OCI-LY1 (cell line): ENCODE measurements at regions not wholly inside any gene's neighbourhood (a gene's known extent, or its start where the extent isn't known, plus 50 kb on each side); places are given as distances from the start of the nearest gene placed in this dataset.

Source experiments
- H2AFZ ChIP-seq: fragments of 200-600 bp; sonication (generic), shearing (Covaris generic); 2 replicates; pipeline ENCODE4 v1.6.0; 2014; ENCODE audit warnings: antibody characterized with exemption, mild to moderate bottlenecking, low read length
- H3F3A ChIP-seq: fragments of 200-600 bp; sonication (generic), shearing (Covaris generic); 2 replicates; pipeline ENCODE4 v1.6.0; 2014; ENCODE audit warnings: mild to moderate bottlenecking, antibody characterized with exemption, low read length, moderate library complexity; ENCODE audit not compliant: insufficient read depth
- H3K27ac ChIP-seq: fragments of 200-600 bp; sonication (generic); 2 replicates; pipeline ENCODE4 v1.5.1; 2014; ENCODE audit warnings: low read length, mixed run types, mild to moderate bottlenecking, low read depth; ENCODE audit not compliant: poor library complexity, severe bottlenecking
- H3K27me3 ChIP-seq: fragments of 200-600 bp; sonication (generic); 2 replicates; pipeline ENCODE4 v1.6.0; 2014; ENCODE audit warnings: antibody characterized with exemption, mild to moderate bottlenecking, low read length, moderate library complexity; ENCODE audit not compliant: insufficient read depth
- H3K36me3 ChIP-seq: fragments of 200-600 bp; sonication (generic); 2 replicates; pipeline ENCODE4 v1.6.1; 2014; ENCODE audit warnings: mild to moderate bottlenecking, antibody characterized with exemption, low read length, moderate library complexity, mixed read lengths; ENCODE audit not compliant: insufficient read depth
- H3K4me1 ChIP-seq: fragments of 200-600 bp; sonication (generic); 2 replicates; pipeline ENCODE4 v1.5.1; 2014; ENCODE audit warnings: mild to moderate bottlenecking, low read length, moderate library complexity; ENCODE audit not compliant: insufficient read depth, severe bottlenecking
- H3K4me2 ChIP-seq: fragments of 200-600 bp; sonication (generic), shearing (Covaris generic); 2 replicates; pipeline ENCODE4 v1.6.1; 2014; ENCODE audit warnings: low read length
- H3K4me3 ChIP-seq: fragments of 200-600 bp; sonication (generic); 2 replicates; pipeline ENCODE4 v1.5.1; 2014; ENCODE audit warnings: low read length, low read depth, mild to moderate bottlenecking, mixed read lengths; ENCODE audit not compliant: poor library complexity, severe bottlenecking
- H3K79me2 ChIP-seq: fragments of 200-600 bp; shearing (Covaris generic); 2 replicates; pipeline ENCODE4 v1.6.1; 2016; ENCODE audit warnings: mixed run types, low read length, mixed read lengths; ENCODE audit not compliant: insufficient read depth
- H3K9ac ChIP-seq: fragments of 200-600 bp; sonication (generic), shearing (Covaris generic); 2 replicates; pipeline ENCODE4 v1.6.1; 2014; ENCODE audit warnings: mild to moderate bottlenecking, low read length, mixed read lengths
- H3K9me2 ChIP-seq: fragments of 200-600 bp; sonication (generic), shearing (Covaris generic); 2 replicates; pipeline ENCODE4 v1.6.1; 2014; ENCODE audit warnings: low read depth, mild to moderate bottlenecking, low read length, mixed read lengths
- H3K9me3 ChIP-seq: fragments of 200-600 bp; shearing (Covaris generic); 2 replicates; pipeline ENCODE4 v1.6.1; 2014; ENCODE audit warnings: low read length, mixed read lengths
- H4K20me1 ChIP-seq: fragments of 200-600 bp; sonication (generic), shearing (Covaris generic); 2 replicates; pipeline ENCODE4 v1.6.0; 2016; ENCODE audit warnings: mild to moderate bottlenecking, low read length; ENCODE audit not compliant: insufficient read depth
- EZH2 ChIP-seq: fragments of 200-600 bp; sonication (generic), shearing (Covaris generic); IDR thresholded peaks from 2 replicates; pipeline ENCODE4 v1.8.0; 2017; ENCODE audit warnings: borderline replicate concordance, mixed run types, mild to moderate bottlenecking, antibody characterized with exemption, low read length, moderate library complexity, mixed read lengths
- TF ChIP-seq, protein P1 (sequence below): fragments of 200-600 bp; sonication (generic), shearing (Covaris generic); IDR thresholded peaks from 2 replicates; pipeline ENCODE4 v1.5.1; 2017; ENCODE audit warnings: mild to moderate bottlenecking, antibody characterized with exemption, low read length, moderate library complexity, mixed read lengths

- Histone ChIP-seq H3K4me1 (no peaks in the 10 kb centered on the region), H2AFZ (no peak overlapping the region), H3K4me2 (no peak overlapping the region), H3K9ac (no peak overlapping the region), H3K79me2 (no peaks in the 10 kb centered on the region), H3F3A (no peaks in the 10 kb centered on the region), H3K27ac (no peak overlapping the region), H3K27me3 (no peaks in the 10 kb centered on the region), H3K9me3 (no peaks in the 10 kb centered on the region), H3K36me3 (no peaks in the 10 kb centered on the region), H4K20me1 (no peaks in the 10 kb centered on the region), H3K9me2 (no peaks in the 10 kb centered on the region), H3K4me3 (no peak overlapping the region)
- TF ChIP-seq, protein P1, sequence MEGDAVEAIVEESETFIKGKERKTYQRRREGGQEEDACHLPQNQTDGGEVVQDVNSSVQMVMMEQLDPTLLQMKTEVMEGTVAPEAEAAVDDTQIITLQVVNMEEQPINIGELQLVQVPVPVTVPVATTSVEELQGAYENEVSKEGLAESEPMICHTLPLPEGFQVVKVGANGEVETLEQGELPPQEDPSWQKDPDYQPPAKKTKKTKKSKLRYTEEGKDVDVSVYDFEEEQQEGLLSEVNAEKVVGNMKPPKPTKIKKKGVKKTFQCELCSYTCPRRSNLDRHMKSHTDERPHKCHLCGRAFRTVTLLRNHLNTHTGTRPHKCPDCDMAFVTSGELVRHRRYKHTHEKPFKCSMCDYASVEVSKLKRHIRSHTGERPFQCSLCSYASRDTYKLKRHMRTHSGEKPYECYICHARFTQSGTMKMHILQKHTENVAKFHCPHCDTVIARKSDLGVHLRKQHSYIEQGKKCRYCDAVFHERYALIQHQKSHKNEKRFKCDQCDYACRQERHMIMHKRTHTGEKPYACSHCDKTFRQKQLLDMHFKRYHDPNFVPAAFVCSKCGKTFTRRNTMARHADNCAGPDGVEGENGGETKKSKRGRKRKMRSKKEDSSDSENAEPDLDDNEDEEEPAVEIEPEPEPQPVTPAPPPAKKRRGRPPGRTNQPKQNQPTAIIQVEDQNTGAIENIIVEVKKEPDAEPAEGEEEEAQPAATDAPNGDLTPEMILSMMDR: no peak
- TF ChIP-seq EZH2: no peak
Observed at GRCh38 chr3:34179716-34180115, 381.3 kb downstream of the PDCD6IP start.

GRCh38 chr3:34180532-34180931 lies 382.1 kb downstream of the PDCD6IP start:
- Histone ChIP-seq H4K20me1 (no peaks in the 10 kb centered on the region), H3K9ac (no peak overlapping the region), H3K9me2 (no peaks in the 10 kb centered on the region), H2AFZ (no peak overlapping the region), H3K4me3 (no peak overlapping the region), H3K79me2 (no peaks in the 10 kb centered on the region), H3K4me1 (no peaks in the 10 kb centered on the region), H3K27ac (no peak overlapping the region), H3F3A (no peaks in the 10 kb centered on the region), H3K9me3 (no peaks in the 10 kb centered on the region), H3K27me3 (no peaks in the 10 kb centered on the region), H3K4me2 (no peak overlapping the region), H3K36me3 (no peaks in the 10 kb centered on the region)
- TF ChIP-seq, protein P1: no peak
- TF ChIP-seq EZH2: no peak

- no peak overlapping the region for H2AFZ ChIP-seq
- no peak for TF ChIP-seq EZH2
- TF ChIP-seq, protein P1: no peak
- no peaks in the 10 kb centered on the region for H3K4me1 ChIP-seq
- H3K9me2 ChIP-seq: no peaks in the 10 kb centered on the region
- H3K27ac ChIP-seq: no peak overlapping the region
- no peak overlapping the region for H3K4me2 ChIP-seq
- no peaks in the 10 kb centered on the region for H3K27me3 ChIP-seq
- H3F3A ChIP-seq: no peaks in the 10 kb centered on the region
- H3K36me3 ChIP-seq: no peaks in the 10 kb centered on the region
- no peak overlapping the region for H3K4me3 ChIP-seq
- no peaks in the 10 kb centered on the region for H4K20me1 ChIP-seq
- H3K9ac ChIP-seq: no peak overlapping the region
- H3K9me3 ChIP-seq: no peaks in the 10 kb centered on the region
- no peaks in the 10 kb centered on the region for H3K79me2 ChIP-seq
Observed at GRCh38 chr3:34183114-34183513, 384.7 kb downstream of the PDCD6IP start.
